ENCODE measurements at regions not wholly inside any gene's neighbourhood (a gene's known extent, or its start where the extent isn't known, plus 50 kb on each side); places are given as distances from the start of the nearest gene placed in this dataset.
"Not testable (repeated sequence)": the region's sequence is repeated elsewhere in the genome, so short reads cannot be mapped to it uniquely, and the experiment has no call there.

DNA sequence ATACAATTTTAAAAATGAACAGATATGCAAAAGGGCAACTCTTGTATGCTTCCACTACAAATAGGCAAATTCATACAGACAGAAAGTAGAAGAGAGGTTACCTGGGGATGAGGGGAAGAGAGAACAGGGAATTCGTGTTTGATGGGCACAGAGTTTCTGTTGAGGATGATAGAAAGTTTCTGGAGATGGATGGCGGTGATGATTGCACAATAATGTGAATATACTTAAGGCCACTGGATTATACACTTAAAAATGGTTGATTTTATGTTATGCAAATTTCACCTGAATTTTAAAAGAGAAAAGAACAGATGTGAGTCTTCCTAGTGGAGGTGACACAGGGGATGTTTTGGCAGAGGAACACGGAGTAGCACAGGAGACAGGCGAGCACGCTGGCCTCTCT is 89.3 kb downstream of the TEX36 start:
- DNase-seq = no peak
- Histone ChIP-seq H3K27ac (no peak overlapping the region), H3K27me3 (peaks cover 0 to 6% (median 0%) of the 10 kb centered on the region in 7 donors), H3K4me3 (no peak overlapping the region), H3K9me3 (peaks cover 0 to 23% (median 13%) of the 10 kb centered on the region in 11 donors), H3K4me1 (no peaks in the 10 kb centered on the region), H3K36me3 (no peaks in the 10 kb centered on the region)
- TF ChIP-seq, protein P1, sequence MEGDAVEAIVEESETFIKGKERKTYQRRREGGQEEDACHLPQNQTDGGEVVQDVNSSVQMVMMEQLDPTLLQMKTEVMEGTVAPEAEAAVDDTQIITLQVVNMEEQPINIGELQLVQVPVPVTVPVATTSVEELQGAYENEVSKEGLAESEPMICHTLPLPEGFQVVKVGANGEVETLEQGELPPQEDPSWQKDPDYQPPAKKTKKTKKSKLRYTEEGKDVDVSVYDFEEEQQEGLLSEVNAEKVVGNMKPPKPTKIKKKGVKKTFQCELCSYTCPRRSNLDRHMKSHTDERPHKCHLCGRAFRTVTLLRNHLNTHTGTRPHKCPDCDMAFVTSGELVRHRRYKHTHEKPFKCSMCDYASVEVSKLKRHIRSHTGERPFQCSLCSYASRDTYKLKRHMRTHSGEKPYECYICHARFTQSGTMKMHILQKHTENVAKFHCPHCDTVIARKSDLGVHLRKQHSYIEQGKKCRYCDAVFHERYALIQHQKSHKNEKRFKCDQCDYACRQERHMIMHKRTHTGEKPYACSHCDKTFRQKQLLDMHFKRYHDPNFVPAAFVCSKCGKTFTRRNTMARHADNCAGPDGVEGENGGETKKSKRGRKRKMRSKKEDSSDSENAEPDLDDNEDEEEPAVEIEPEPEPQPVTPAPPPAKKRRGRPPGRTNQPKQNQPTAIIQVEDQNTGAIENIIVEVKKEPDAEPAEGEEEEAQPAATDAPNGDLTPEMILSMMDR (IDR thresholded peaks at IDR 0.05) = no peak
- 85 to 86% methylated on average over 5 of the region's 5 CpGs for WGBS, 2 donors
- ATAC-seq = no peak
- intact Hi-C loops (cut with DNase I) = no loop called here

DNA sequence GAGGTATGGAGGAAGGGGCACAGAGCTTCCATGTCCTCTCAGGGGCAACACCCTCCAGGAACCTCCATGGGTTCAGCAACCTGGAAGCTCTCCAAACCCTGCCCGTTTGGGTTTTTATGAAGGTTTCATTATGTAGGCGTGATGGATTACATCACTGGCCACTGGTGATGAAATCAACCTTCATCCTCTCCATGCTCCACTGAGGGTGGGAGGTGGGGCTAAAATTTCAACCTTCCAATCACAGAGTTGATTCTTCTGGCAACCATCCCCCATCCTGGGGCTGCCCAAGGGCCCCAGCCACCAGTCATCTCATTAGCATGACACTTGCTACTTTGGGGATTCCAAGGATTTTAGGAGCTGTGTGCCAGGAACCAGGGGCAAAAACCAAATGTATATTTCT is 90.1 kb downstream of the TEX36 start:
- ATAC-seq (no peak), DNase-seq (no peak)
- no peaks in the 10 kb centered on the region for H3K36me3 ChIP-seq
- intact Hi-C loops (cut with DNase I) = no loop called here
- 73 to 85% methylated on average over 2 of the region's 2 CpGs for WGBS, 2 donors
- TF ChIP-seq, protein P1 (IDR thresholded peaks at IDR 0.05) = no peak
- peaks cover 0 to 23% (median 13%) of the 10 kb centered on the region in 11 donors for H3K9me3 ChIP-seq
- H3K4me1 ChIP-seq = no peaks in the 10 kb centered on the region
- H3K4me3 ChIP-seq = no peak overlapping the region
- H3K27me3 ChIP-seq = peaks cover 0 to 6% (median 0%) of the 10 kb centered on the region in 7 donors
- no peak overlapping the region for H3K27ac ChIP-seq

DNA sequence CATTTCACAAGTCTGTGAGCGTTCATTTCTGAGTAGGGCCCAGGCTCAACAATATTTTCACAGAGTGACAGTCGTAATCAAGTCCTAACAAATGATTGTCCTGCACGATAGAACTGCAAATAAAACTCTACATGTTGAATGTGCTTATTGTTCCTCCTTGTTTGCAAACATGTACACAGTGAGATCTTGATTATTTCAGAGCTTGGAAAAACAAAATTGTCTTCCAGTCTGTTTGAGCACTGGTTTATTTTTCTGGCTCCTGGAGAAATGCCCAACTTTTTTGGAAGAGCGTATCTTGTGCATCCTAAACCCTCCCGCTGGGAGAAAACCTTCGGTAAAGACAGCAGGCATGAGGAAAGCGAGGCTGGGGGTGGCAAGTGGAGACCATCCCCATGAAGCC is 91.1 kb downstream of the TEX36 start:
- H3K9me3 ChIP-seq = peaks cover 0 to 20% (median 13%) of the 10 kb centered on the region in 11 donors
- H3K4me1 ChIP-seq = no peaks in the 10 kb centered on the region
- TF ChIP-seq, protein P1 (IDR thresholded peaks at IDR 0.05) = no peak
- no peak overlapping the region for H3K4me3 ChIP-seq
- H3K27ac ChIP-seq = no peak overlapping the region
- ATAC-seq (no peak), DNase-seq (no peak)
- H3K36me3 ChIP-seq = no peaks in the 10 kb centered on the region
- WGBS, 2 donors = 73 to 79% methylated on average over 7 of the region's 7 CpGs
- peaks cover 0 to 6% (median 0%) of the 10 kb centered on the region in 7 donors for H3K27me3 ChIP-seq
- intact Hi-C loops (cut with DNase I) = no loop called here

DNA sequence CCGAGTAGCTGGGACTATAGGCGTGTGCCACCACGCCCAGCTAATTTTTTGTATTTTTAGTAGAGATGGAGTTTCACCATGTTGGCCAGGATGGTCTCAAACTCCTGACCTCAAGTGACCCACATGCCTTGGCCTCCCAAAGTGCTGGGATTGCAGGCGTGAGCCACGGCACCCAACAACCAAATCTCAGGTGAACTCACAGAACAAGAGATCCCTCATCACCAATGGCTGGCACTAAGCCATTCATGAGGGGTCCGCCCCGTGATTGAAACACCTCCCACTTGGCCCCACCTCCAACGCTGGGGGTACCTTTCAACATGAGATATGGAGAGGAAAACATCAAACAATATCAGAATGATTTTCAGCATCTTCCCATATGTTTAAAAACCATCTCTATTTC is 94.2 kb downstream of the TEX36 start:
- DNase-seq; intact Hi-C loops (cut with DNase I); H3K27me3 ChIP-seq; H3K4me1 ChIP-seq; H3K27ac ChIP-seq; ATAC-seq; H3K4me3 ChIP-seq; H3K36me3 ChIP-seq; H3K9me3 ChIP-seq: not testable (repeated sequence)
- 73 to 84% methylated on average over 8 of the region's 8 CpGs for WGBS, 2 donors

DNA sequence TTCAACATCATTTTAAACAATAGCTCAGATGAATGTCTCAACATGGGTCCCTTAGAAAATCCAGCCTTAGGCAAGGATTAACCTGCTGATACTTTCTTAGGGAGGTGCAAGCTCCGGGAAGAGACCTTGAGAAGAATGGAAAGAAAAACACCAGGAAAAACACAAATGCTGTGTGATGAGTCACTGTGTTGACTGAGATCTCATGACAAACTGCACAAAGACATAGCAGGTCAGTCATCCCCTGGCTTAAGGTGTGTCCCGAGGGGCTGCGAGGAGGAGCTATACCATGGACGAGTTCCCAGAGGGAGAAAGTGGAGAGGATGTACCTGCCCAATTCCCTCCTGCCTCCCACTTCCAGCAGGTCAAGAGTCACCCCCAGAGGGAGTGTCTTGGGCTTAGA is 98.0 kb downstream of the TEX36 start:
- H3K4me3 ChIP-seq = no peak overlapping the region
- DNase-seq (no peak), ATAC-seq (no peak)
- intact Hi-C loops (cut with DNase I) = no loop called here
- TF ChIP-seq, protein P1 (IDR thresholded peaks at IDR 0.05) = no peak
- H3K36me3 ChIP-seq = no peaks in the 10 kb centered on the region
- H3K27ac ChIP-seq = no peak overlapping the region
- H3K4me1 ChIP-seq = no peaks in the 10 kb centered on the region
- no peaks in the 10 kb centered on the region for H3K9me3 ChIP-seq
- 70 to 75% methylated on average over 4 of the region's 4 CpGs for WGBS, 2 donors
- H3K27me3 ChIP-seq = peaks cover 0 to 5% (median 0%) of the 10 kb centered on the region in 7 donors
